ENCODE measurements at regions not wholly inside any gene's neighbourhood (a gene's known extent, or its start where the extent isn't known, plus 50 kb on each side); places are given as distances from the start of the nearest gene placed in this dataset.

GRCh38 chr22:49303061-49303735, 524.5 kb downstream of the BRD1 start:
- no peaks in the 10 kb centered on the region for H3K4me1 ChIP-seq (ENCODE audit: insufficient read depth, low read length)
- no peaks in the 10 kb centered on the region for H3K36me3 ChIP-seq (ENCODE audit: insufficient read depth, low read length)
- peaks cover 0 to 40% of the 10 kb centered on the region in 2 donors for H3K27me3 ChIP-seq (ENCODE audit: control insufficient read depth in 1 of 2, insufficient read depth in 2 of 2, low read length in 2 of 2)
- H3K27ac ChIP-seq (ENCODE audit: low read depth, low read length), result no peak overlapping the region
- no peak overlapping the region for H3K9ac ChIP-seq (ENCODE audit: low read length)
- no peak overlapping the region for H3K4me3 ChIP-seq (ENCODE audit: low read depth in 1 of 2, low read length in 2 of 2)
- H3K9me3 ChIP-seq (ENCODE audit: low read length), result no peaks in the 10 kb centered on the region

GRCh38 chr22:49302530-49302929, 525.1 kb downstream of the BRD1 start:
- Histone ChIP-seq H3K27ac (ENCODE audit: low read depth, low read length) (no peak overlapping the region), H3K36me3 (ENCODE audit: insufficient read depth, low read length) (no peaks in the 10 kb centered on the region), H3K9me3 (ENCODE audit: low read length) (no peaks in the 10 kb centered on the region), H3K27me3 (ENCODE audit: control insufficient read depth in 1 of 2, insufficient read depth in 2 of 2, low read length in 2 of 2) (peaks cover 0 to 39% of the 10 kb centered on the region in 2 donors), H3K4me1 (ENCODE audit: insufficient read depth, low read length) (no peaks in the 10 kb centered on the region), H3K4me3 (ENCODE audit: low read depth in 1 of 2, low read length in 2 of 2) (no peak overlapping the region), H3K9ac (ENCODE audit: low read length) (no peak overlapping the region)

- Histone ChIP-seq H3K4me1 (ENCODE audit: insufficient read depth, low read length) (no peaks in the 10 kb centered on the region), H3K9ac (ENCODE audit: low read length) (no peak overlapping the region), H3K27me3 (ENCODE audit: control insufficient read depth in 1 of 2, insufficient read depth in 2 of 2, low read length in 2 of 2) (peaks cover 0 to 35% of the 10 kb centered on the region in 2 donors), H3K9me3 (ENCODE audit: low read length) (no peaks in the 10 kb centered on the region), H3K27ac (ENCODE audit: low read depth, low read length) (no peak overlapping the region), H3K4me3 (ENCODE audit: low read depth in 1 of 2, low read length in 2 of 2) (no peak overlapping the region), H3K36me3 (ENCODE audit: insufficient read depth, low read length) (no peaks in the 10 kb centered on the region)
Observed at GRCh38 chr22:49302150-49302460, 525.6 kb downstream of the BRD1 start.

GRCh38 chr22:49301398-49302149, 526.1 kb downstream of the BRD1 start:
- H3K9ac ChIP-seq (ENCODE audit: low read length), result no peak overlapping the region
- H3K36me3 ChIP-seq (ENCODE audit: insufficient read depth, low read length), result no peaks in the 10 kb centered on the region
- H3K9me3 ChIP-seq (ENCODE audit: low read length), result no peaks in the 10 kb centered on the region
- peaks cover 0 to 30% of the 10 kb centered on the region in 2 donors for H3K27me3 ChIP-seq (ENCODE audit: control insufficient read depth in 1 of 2, insufficient read depth in 2 of 2, low read length in 2 of 2)
- H3K4me1 ChIP-seq (ENCODE audit: insufficient read depth, low read length), result no peaks in the 10 kb centered on the region
- H3K27ac ChIP-seq (ENCODE audit: low read depth, low read length), result no peak overlapping the region
- H3K4me3 ChIP-seq (ENCODE audit: low read depth in 1 of 2, low read length in 2 of 2), result no peak overlapping the region

- Histone ChIP-seq H3K36me3 (ENCODE audit: insufficient read depth, low read length) (no peaks in the 10 kb centered on the region), H3K4me1 (ENCODE audit: insufficient read depth, low read length) (no peaks in the 10 kb centered on the region), H3K9me3 (ENCODE audit: low read length) (no peaks in the 10 kb centered on the region), H3K27ac (ENCODE audit: low read depth, low read length) (no peak overlapping the region), H3K4me3 (ENCODE audit: low read depth in 1 of 2, low read length in 2 of 2) (no peak overlapping the region), H3K27me3 (ENCODE audit: control insufficient read depth in 1 of 2, insufficient read depth in 2 of 2, low read length in 2 of 2) (peaks cover 0 to 26% of the 10 kb centered on the region in 2 donors), H3K9ac (ENCODE audit: low read length) (no peak overlapping the region)
Observed at GRCh38 chr22:49300951-49301397, 526.7 kb downstream of the BRD1 start.

- Histone ChIP-seq H3K27ac (ENCODE audit: low read depth, low read length) (no peak overlapping the region), H3K27me3 (ENCODE audit: control insufficient read depth in 1 of 2, insufficient read depth in 2 of 2, low read length in 2 of 2) (peaks cover 0 to 18% of the 10 kb centered on the region in 2 donors), H3K4me3 (ENCODE audit: low read depth in 1 of 2, low read length in 2 of 2) (no peak overlapping the region), H3K9me3 (ENCODE audit: low read length) (no peaks in the 10 kb centered on the region), H3K9ac (ENCODE audit: low read length) (no peak overlapping the region), H3K36me3 (ENCODE audit: insufficient read depth, low read length) (no peaks in the 10 kb centered on the region), H3K4me1 (ENCODE audit: insufficient read depth, low read length) (no peaks in the 10 kb centered on the region)
Observed at GRCh38 chr22:49300241-49300640, 527.4 kb downstream of the BRD1 start.

- H3K4me3 ChIP-seq (ENCODE audit: low read depth in 1 of 2, low read length in 2 of 2), result no peak overlapping the region
- no peaks in the 10 kb centered on the region for H3K36me3 ChIP-seq (ENCODE audit: insufficient read depth, low read length)
- no peak overlapping the region for H3K9ac ChIP-seq (ENCODE audit: low read length)
- H3K4me1 ChIP-seq (ENCODE audit: insufficient read depth, low read length), result no peaks in the 10 kb centered on the region
- peaks cover 0 to 14% of the 10 kb centered on the region in 2 donors for H3K27me3 ChIP-seq (ENCODE audit: control insufficient read depth in 1 of 2, insufficient read depth in 2 of 2, low read length in 2 of 2)
- H3K27ac ChIP-seq (ENCODE audit: low read depth, low read length), result no peak overlapping the region
- H3K9me3 ChIP-seq (ENCODE audit: low read length), result no peaks in the 10 kb centered on the region
Observed at GRCh38 chr22:49299821-49300231, 527.8 kb downstream of the BRD1 start.

GRCh38 chr22:49298834-49299750, 528.6 kb downstream of the BRD1 start:
- Histone ChIP-seq H3K9me3 (ENCODE audit: low read length) (no peaks in the 10 kb centered on the region), H3K36me3 (ENCODE audit: insufficient read depth, low read length) (no peaks in the 10 kb centered on the region), H3K27me3 (ENCODE audit: control insufficient read depth in 1 of 2, insufficient read depth in 2 of 2, low read length in 2 of 2) (peaks cover 0 to 7% of the 10 kb centered on the region in 2 donors), H3K4me1 (ENCODE audit: insufficient read depth, low read length) (no peaks in the 10 kb centered on the region), H3K9ac (ENCODE audit: low read length) (no peak overlapping the region), H3K27ac (ENCODE audit: low read depth, low read length) (no peak overlapping the region), H3K4me3 (ENCODE audit: low read depth in 1 of 2, low read length in 2 of 2) (no peak overlapping the region)

GRCh38 chr22:49297871-49298721, 529.6 kb downstream of the BRD1 start:
- Histone ChIP-seq H3K36me3 (ENCODE audit: insufficient read depth, low read length) (no peaks in the 10 kb centered on the region), H3K9ac (ENCODE audit: low read length) (no peak overlapping the region), H3K27ac (ENCODE audit: low read depth, low read length) (no peak overlapping the region), H3K9me3 (ENCODE audit: low read length) (peaks cover 2% of the 10 kb centered on the region), H3K4me3 (ENCODE audit: low read depth in 1 of 2, low read length in 2 of 2) (no peak overlapping the region), H3K27me3 (ENCODE audit: control insufficient read depth in 1 of 2, insufficient read depth in 2 of 2, low read length in 2 of 2) (peaks cover 0 to under 1% of the 10 kb centered on the region in 2 donors), H3K4me1 (ENCODE audit: insufficient read depth, low read length) (no peaks in the 10 kb centered on the region)

- Histone ChIP-seq H3K27ac (ENCODE audit: low read depth, low read length) (no peak overlapping the region), H3K36me3 (ENCODE audit: insufficient read depth, low read length) (no peaks in the 10 kb centered on the region), H3K27me3 (ENCODE audit: control insufficient read depth in 1 of 2, insufficient read depth in 2 of 2, low read length in 2 of 2) (no peaks in the 10 kb centered on the region), H3K4me1 (ENCODE audit: insufficient read depth, low read length) (no peaks in the 10 kb centered on the region), H3K9ac (ENCODE audit: low read length) (no peak overlapping the region), H3K9me3 (ENCODE audit: low read length) (peaks cover 4% of the 10 kb centered on the region), H3K4me3 (ENCODE audit: low read depth in 1 of 2, low read length in 2 of 2) (no peak overlapping the region)
Observed at GRCh38 chr22:49297286-49297870, 530.3 kb downstream of the BRD1 start.
